Neutrophil (primary cell): ENCODE measurements at regions not wholly inside any gene's neighbourhood (a gene's known extent, or its start where the extent isn't known, plus 50 kb on each side); places are given as distances from the start of the nearest gene placed in this dataset.

Source experiments
- H3K27ac ChIP-seq: fragments of 200-600 bp; sonication (generic); 2 replicates; pipeline ENCODE4 v1.5.1; 2016; ENCODE audit warnings: mild to moderate bottlenecking, moderate library complexity
- H3K27me3 ChIP-seq: fragments of 200-600 bp; sonication (generic); 2 replicates; pipeline ENCODE4 v1.6.0; 2016; ENCODE audit warnings: mild to moderate bottlenecking
- H3K36me3 ChIP-seq: fragments of 200-600 bp; sonication (generic); 2 replicates; pipeline ENCODE4 v1.5.1; 2017
- H3K4me1 ChIP-seq, 2 experiments: fragments of 200-600 bp in 1 of 2; sonication (generic) in 1 of 2; 1 replicate in 1 of 2; 2 replicates in 1 of 2; pipeline versions ENCODE4 v1.5.1 to v1.6.1; 2013 to 2016; ENCODE audit warnings: low read depth in 1 of 2, low read length in 1 of 2, mild to moderate bottlenecking in 1 of 2, moderate library complexity in 1 of 2; ENCODE audit not compliant: control insufficient read depth in 1 of 2, insufficient read depth in 1 of 2
- H3K4me3 ChIP-seq, 2 experiments: fragments of 200-600 bp in 1 of 2; sonication (generic) in 1 of 2; 1 replicate in 1 of 2; 2 replicates in 1 of 2; pipeline ENCODE4 v1.5.1; 2013 to 2016; ENCODE audit warnings: low read depth in 1 of 2, low read length in 1 of 2, mild to moderate bottlenecking in 1 of 2, moderate library complexity in 1 of 2
- H3K9me3 ChIP-seq: fragments of 200-600 bp; sonication (generic); 2 replicates; pipeline ENCODE4 v1.5.1; 2016
- CTCF ChIP-seq: fragments of 200-600 bp; sonication (generic); IDR thresholded peaks from 2 replicates; pipeline ENCODE4 v1.5.1; 2016; ENCODE audit warnings: antibody characterized with exemption

GRCh38 chr5:158560170-158560569 is 539.5 kb downstream of the EBF1 start:
- H3K9me3 ChIP-seq: no peaks in the 10 kb centered on the region
- H3K4me1 ChIP-seq: no peaks in the 10 kb centered on the region
- H3K27me3 ChIP-seq: no peaks in the 10 kb centered on the region
- TF ChIP-seq CTCF: no peak
- H3K36me3 ChIP-seq: no peaks in the 10 kb centered on the region
- H3K4me3 ChIP-seq: no peak overlapping the region
- no peak overlapping the region for H3K27ac ChIP-seq

- Histone ChIP-seq H3K27me3 (no peaks in the 10 kb centered on the region), H3K4me1 (no peaks in the 10 kb centered on the region), H3K4me3 (no peak overlapping the region), H3K27ac (no peak overlapping the region), H3K9me3 (no peaks in the 10 kb centered on the region), H3K36me3 (no peaks in the 10 kb centered on the region)
- no peak for TF ChIP-seq CTCF
These were observed 540.1 kb downstream of the EBF1 start for GRCh38 chr5:158559643-158560042.

GRCh38 chr5:158559066-158559465 is 540.6 kb downstream of the EBF1 start:
- no peaks in the 10 kb centered on the region for H3K27me3 ChIP-seq
- H3K36me3 ChIP-seq: no peaks in the 10 kb centered on the region
- no peaks in the 10 kb centered on the region for H3K9me3 ChIP-seq
- no peak overlapping the region for H3K4me3 ChIP-seq
- no peak overlapping the region for H3K27ac ChIP-seq
- TF ChIP-seq CTCF: no peak
- H3K4me1 ChIP-seq: no peaks in the 10 kb centered on the region

- Histone ChIP-seq H3K9me3 (no peaks in the 10 kb centered on the region), H3K27me3 (no peaks in the 10 kb centered on the region), H3K36me3 (no peaks in the 10 kb centered on the region), H3K27ac (no peak overlapping the region), H3K4me1 (no peaks in the 10 kb centered on the region), H3K4me3 (no peak overlapping the region)
- TF ChIP-seq CTCF: no peak
These were observed 545.8 kb downstream of the EBF1 start for GRCh38 chr5:158553962-158554336.

GRCh38 chr5:158553195-158553961 is 546.3 kb downstream of the EBF1 start:
- H3K27me3 ChIP-seq: no peaks in the 10 kb centered on the region

More at GRCh38 chr5:158553195-158553961, 546.3 kb downstream of the EBF1 start:
- H3K27ac ChIP-seq: no peak overlapping the region
- TF ChIP-seq CTCF: no peak
- no peaks in the 10 kb centered on the region for H3K9me3 ChIP-seq
- H3K36me3 ChIP-seq: no peaks in the 10 kb centered on the region
- no peaks in the 10 kb centered on the region for H3K4me1 ChIP-seq
- no peak overlapping the region for H3K4me3 ChIP-seq
